ENCODE measurements at regions not wholly inside any gene's neighbourhood (a gene's known extent, or its start where the extent isn't known, plus 50 kb on each side); places are given as distances from the start of the nearest gene placed in this dataset.
"Not testable (repeated sequence)": the region's sequence is repeated elsewhere in the genome, so short reads cannot be mapped to it uniquely, and the experiment has no call there.

- DNase-seq (ENCODE audit: low read depth), result no peak
Measured at GRCh38 chr4:138438608-138439007, 196.5 kb upstream of the SLC7A11 start.

- DNase-seq (ENCODE audit: low read depth), result no peak
Measured at GRCh38 chr4:138437263-138437851, 195.2 kb upstream of the SLC7A11 start.

- DNase-seq (ENCODE audit: low read depth), result not testable (repeated sequence)
Measured at GRCh38 chr4:138435733-138436132, 193.6 kb upstream of the SLC7A11 start.

- DNase-seq (ENCODE audit: low read depth), result peak; percentile 21
Measured at GRCh38 chr4:138435046-138435445, 192.9 kb upstream of the SLC7A11 start.

- DNase-seq (ENCODE audit: low read depth), result no peak
Measured at GRCh38 chr4:138428611-138429010, 186.5 kb upstream of the SLC7A11 start.

GRCh38 chr4:138426786-138427185 lies 184.6 kb upstream of the SLC7A11 start:
- DNase-seq (ENCODE audit: low read depth), result no peak

GRCh38 chr4:138420471-138420870 lies 178.3 kb upstream of the SLC7A11 start:
- DNase-seq (ENCODE audit: low read depth), result no peak

GRCh38 chr4:138414202-138414601 lies 172.1 kb upstream of the SLC7A11 start:
- DNase-seq (ENCODE audit: low read depth), result peak; percentile 78

GRCh38 chr4:138413273-138413672 lies 171.1 kb upstream of the SLC7A11 start:
- no peak for DNase-seq (ENCODE audit: low read depth)

GRCh38 chr4:138412847-138413246 lies 170.7 kb upstream of the SLC7A11 start:
- no peak for DNase-seq (ENCODE audit: low read depth)

GRCh38 chr4:138410266-138410665 lies 168.1 kb upstream of the SLC7A11 start:
- no peak for DNase-seq (ENCODE audit: low read depth)

GRCh38 chr4:138409670-138410069 lies 167.5 kb upstream of the SLC7A11 start:
- DNase-seq (ENCODE audit: low read depth), result no peak

GRCh38 chr4:138408758-138409157 lies 166.6 kb upstream of the SLC7A11 start:
- DNase-seq (ENCODE audit: low read depth), result no peak

- DNase-seq (ENCODE audit: low read depth), result no peak
Measured at GRCh38 chr4:138407329-138407728, 165.2 kb upstream of the SLC7A11 start.

GRCh38 chr4:138406876-138407275 lies 164.7 kb upstream of the SLC7A11 start:
- DNase-seq (ENCODE audit: low read depth), result peak; percentile 82

- DNase-seq (ENCODE audit: low read depth), result peak; percentile 85
Measured at GRCh38 chr4:138405934-138406567, 163.9 kb upstream of the SLC7A11 start.

- DNase-seq (ENCODE audit: low read depth), result peak; percentile 50
Measured at GRCh38 chr4:138405466-138405891, 163.3 kb upstream of the SLC7A11 start.

GRCh38 chr4:138404801-138405200 lies 162.7 kb upstream of the SLC7A11 start:
- DNase-seq (ENCODE audit: low read depth), result no peak

GRCh38 chr4:138404251-138404650 lies 162.1 kb upstream of the SLC7A11 start:
- DNase-seq (ENCODE audit: low read depth), result no peak

GRCh38 chr4:138401334-138401733 lies 159.2 kb upstream of the SLC7A11 start:
- peak; percentile 91 for DNase-seq (ENCODE audit: low read depth)

GRCh38 chr4:138400543-138400942 lies 158.4 kb upstream of the SLC7A11 start:
- no peak for DNase-seq (ENCODE audit: low read depth)

GRCh38 chr4:138400066-138400465 lies 157.9 kb upstream of the SLC7A11 start:
- no peak for DNase-seq (ENCODE audit: low read depth)

GRCh38 chr4:138399081-138399480 lies 156.9 kb upstream of the SLC7A11 start:
- no peak for DNase-seq (ENCODE audit: low read depth)

- no peak for DNase-seq (ENCODE audit: low read depth)
Measured at GRCh38 chr4:138398322-138398721, 156.2 kb upstream of the SLC7A11 start.

All from amniotic epithelial cell (primary cell).